ENCODE measurements at regions not wholly inside any gene's neighbourhood (a gene's known extent, or its start where the extent isn't known, plus 50 kb on each side); places are given as distances from the start of the nearest gene placed in this dataset.

- no peak for DNase-seq (ENCODE audit: low spot score in 2 of 2)
- Histone ChIP-seq H3K9me3 (no peaks in the 10 kb centered on the region), H3K27ac (no peak overlapping the region), H3K36me3 (no peaks in the 10 kb centered on the region), H3K4me3 (no peak overlapping the region), H3K27me3 (no peaks in the 10 kb centered on the region), H3K4me1 (no peaks in the 10 kb centered on the region)
- intact Hi-C loops (cut with DNase I; ENCODE audit: low total_unique reads) = no loop called here
- TF ChIP-seq POLR2A (IDR thresholded peaks at IDR 0.05) = no peak
- TF ChIP-seq CTCF (IDR thresholded peaks at IDR 0.05) = no peak
- no peak for TF ChIP-seq POLR2AphosphoS5 (IDR thresholded peaks at IDR 0.05)
Observed at GRCh38 chr10:126781450-126782216, 111.1 kb upstream of the C10orf90 start.

GRCh38 chr10:126783806-126784557 is 113.5 kb upstream of the C10orf90 start:
- Histone ChIP-seq H3K9me3 (no peaks in the 10 kb centered on the region), H3K4me3 (no peak overlapping the region), H3K27ac (no peak overlapping the region), H3K27me3 (no peaks in the 10 kb centered on the region), H3K4me1 (no peaks in the 10 kb centered on the region), H3K36me3 (no peaks in the 10 kb centered on the region)
- DNase-seq (ENCODE audit: low spot score in 2 of 2) = no peak
- no peak for TF ChIP-seq CTCF (IDR thresholded peaks at IDR 0.05)
- TF ChIP-seq POLR2A (IDR thresholded peaks at IDR 0.05) = no peak
- no peak for TF ChIP-seq POLR2AphosphoS5 (IDR thresholded peaks at IDR 0.05)
- intact Hi-C loops (cut with DNase I; ENCODE audit: low total_unique reads) = no loop called here

- TF ChIP-seq CTCF (IDR thresholded peaks at IDR 0.05) (no peak), POLR2AphosphoS5 (IDR thresholded peaks at IDR 0.05) (no peak), POLR2A (IDR thresholded peaks at IDR 0.05) (no peak)
- Histone ChIP-seq H3K36me3 (no peaks in the 10 kb centered on the region), H3K9me3 (no peaks in the 10 kb centered on the region), H3K4me1 (no peaks in the 10 kb centered on the region), H3K4me3 (no peak overlapping the region), H3K27me3 (no peaks in the 10 kb centered on the region), H3K27ac (no peak overlapping the region)
- intact Hi-C loops (cut with DNase I; ENCODE audit: low total_unique reads) = no loop called here
- no peak for DNase-seq (ENCODE audit: low spot score in 2 of 2)
Observed at GRCh38 chr10:126787201-126787600, 116.7 kb upstream of the C10orf90 start.

- Histone ChIP-seq H3K4me1 (no peaks in the 10 kb centered on the region), H3K27me3 (no peaks in the 10 kb centered on the region), H3K36me3 (no peaks in the 10 kb centered on the region), H3K4me3 (no peak overlapping the region), H3K27ac (no peak overlapping the region), H3K9me3 (peaks cover 0 to 6% of the 10 kb centered on the region in 2 donors)
- intact Hi-C loops (cut with DNase I; ENCODE audit: low total_unique reads) = no loop called here
- no peak for DNase-seq (ENCODE audit: low spot score in 2 of 2)
- TF ChIP-seq POLR2A (IDR thresholded peaks at IDR 0.05) (no peak), POLR2AphosphoS5 (IDR thresholded peaks at IDR 0.05) (no peak)
Observed at GRCh38 chr10:126795318-126795717, 109.9 kb upstream of the DOCK1 start.

GRCh38 chr10:126798649-126799048 is 106.6 kb upstream of the DOCK1 start:
- no peaks in the 10 kb centered on the region for H3K9me3 ChIP-seq
- TF ChIP-seq POLR2A (IDR thresholded peaks at IDR 0.05) = no peak
- TF ChIP-seq POLR2AphosphoS5 (IDR thresholded peaks at IDR 0.05) = no peak
- TF ChIP-seq CTCF (IDR thresholded peaks at IDR 0.05) = no peak
- intact Hi-C loops (cut with DNase I; ENCODE audit: low total_unique reads) = no loop called here
- no peaks in the 10 kb centered on the region for H3K4me1 ChIP-seq
- H3K36me3 ChIP-seq = no peaks in the 10 kb centered on the region
- no peak for DNase-seq (ENCODE audit: low spot score in 2 of 2)
- H3K4me3 ChIP-seq = no peak overlapping the region
- H3K27me3 ChIP-seq = no peaks in the 10 kb centered on the region
- no peak overlapping the region for H3K27ac ChIP-seq
